ENCODE measurements at regions not wholly inside any gene's neighbourhood (a gene's known extent, or its start where the extent isn't known, plus 50 kb on each side); places are given as distances from the start of the nearest gene placed in this dataset.
"Not testable (repeated sequence)": the region's sequence is repeated elsewhere in the genome, so short reads cannot be mapped to it uniquely, and the experiment has no call there.

- H3K27me3 Mint-ChIP-seq (ENCODE audit: low read depth in 3 of 3), result peaks cover 0 to 12% (median 8%) of the 10 kb centered on the region in 3 donors
- DNase-seq, result peak; percentile 57 to 71 (median 68)
- peak overlapping the region in 3 of 6 donors; percentile 2 to 79 (median 35) for H3K27ac Mint-ChIP-seq
- H3K4me3 Mint-ChIP-seq, result peak overlapping the region; percentile 81 to 97 (median 91)
- no peaks in the 10 kb centered on the region for H3K9me3 Mint-ChIP-seq
- H3K4me1 Mint-ChIP-seq, result peaks cover 6 to 10% of the 10 kb centered on the region in 2 donors
- H3K36me3 Mint-ChIP-seq, result no peaks in the 10 kb centered on the region
These were observed 103.1 kb upstream of the ABCC4 start for GRCh38 chr13:95404141-95404882.

DNA sequence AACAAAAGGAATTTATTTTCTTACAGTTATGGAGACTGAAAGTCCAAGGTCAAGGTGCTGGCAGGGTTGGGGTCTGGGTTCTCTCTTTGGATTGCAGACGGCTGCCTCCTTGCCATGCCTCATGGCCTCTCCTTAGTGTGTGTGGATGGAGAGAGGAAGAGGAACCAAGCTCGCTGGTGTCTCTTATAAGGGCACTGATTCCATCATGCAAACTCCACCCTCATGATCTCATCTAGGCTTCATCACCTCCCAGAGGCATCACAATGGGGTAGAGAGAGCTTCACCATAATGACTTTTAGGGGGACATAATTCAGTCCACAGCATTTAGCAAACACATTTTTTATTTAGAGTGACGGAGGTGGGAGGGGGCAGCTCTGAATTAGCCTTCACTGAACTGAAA lies 104.9 kb upstream of the ABCC4 start:
- H3K27me3 Mint-ChIP-seq (ENCODE audit: low read depth in 3 of 3), result peaks cover 0 to 12% (median 8%) of the 10 kb centered on the region in 3 donors
- peaks cover 6 to 10% of the 10 kb centered on the region in 2 donors for H3K4me1 Mint-ChIP-seq
- no peak overlapping the region for H3K27ac Mint-ChIP-seq

GRCh38 chr13:95411428-95412040 lies 110.3 kb upstream of the ABCC4 start:
- H3K9me3 Mint-ChIP-seq, result no peaks in the 10 kb centered on the region
- H3K4me3 Mint-ChIP-seq, result no peak overlapping the region
- no peaks in the 10 kb centered on the region for H3K4me1 Mint-ChIP-seq
- H3K27me3 Mint-ChIP-seq (ENCODE audit: low read depth in 3 of 3), result peaks cover 0 to 5% (median 1%) of the 10 kb centered on the region in 3 donors
- no peaks in the 10 kb centered on the region for H3K36me3 Mint-ChIP-seq
- H3K27ac Mint-ChIP-seq, result no peak overlapping the region
- DNase-seq, result no peak

More for the DNA sequence above, 104.9 kb upstream of the ABCC4 start:
- Mint-ChIP-seq H3K9me3 (no peaks in the 10 kb centered on the region), H3K4me3 (no peak overlapping the region), H3K36me3 (no peaks in the 10 kb centered on the region)
- no peak for DNase-seq

DNA sequence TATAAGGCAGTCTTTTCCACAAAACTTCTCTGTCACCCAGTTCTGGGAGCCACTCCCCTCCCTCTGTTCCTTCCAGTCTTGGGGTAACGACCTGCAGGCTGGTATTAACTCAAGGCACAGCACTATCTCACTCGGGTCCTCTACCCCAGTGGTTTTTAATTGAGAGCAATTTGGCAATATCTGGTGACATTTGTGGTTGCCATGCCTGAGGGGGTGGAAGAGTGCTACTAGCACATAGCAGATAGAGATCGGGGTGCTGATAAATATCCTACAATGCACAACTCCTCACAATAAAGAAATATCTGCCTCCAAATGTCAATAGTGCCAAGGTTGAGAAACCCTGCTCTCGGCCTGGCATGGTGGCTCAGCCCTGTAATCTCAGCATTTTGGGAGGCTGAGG lies 117.7 kb upstream of the ABCC4 start:
- H3K4me3 Mint-ChIP-seq, result no peak overlapping the region
- H3K27ac Mint-ChIP-seq, result no peak overlapping the region
- peaks cover 2 to 6% (median 3%) of the 10 kb centered on the region in 3 donors for H3K27me3 Mint-ChIP-seq (ENCODE audit: low read depth in 3 of 3)
- DNase-seq, result no peak
- no peaks in the 10 kb centered on the region for H3K9me3 Mint-ChIP-seq
- no peaks in the 10 kb centered on the region for H3K36me3 Mint-ChIP-seq
- no peaks in the 10 kb centered on the region for H3K4me1 Mint-ChIP-seq

DNA sequence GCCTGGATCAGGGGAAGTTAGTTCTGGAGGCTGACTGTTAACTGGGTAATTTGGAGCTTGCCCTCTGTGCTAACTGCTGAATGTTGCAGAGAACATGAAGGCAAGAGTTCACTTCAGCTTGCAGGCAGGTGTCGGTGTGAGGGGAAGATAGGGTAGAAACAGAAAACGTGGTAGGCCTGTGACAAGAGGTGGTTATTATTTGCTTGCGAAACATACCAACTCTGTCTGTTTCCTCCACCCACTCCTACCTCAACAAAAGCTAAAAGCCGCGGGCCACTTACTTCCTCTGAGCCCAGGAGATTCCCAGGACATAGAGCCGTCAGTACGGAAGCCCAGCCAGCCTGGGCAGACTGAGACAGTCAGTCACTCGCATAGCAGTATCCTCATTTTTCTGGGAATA lies 119.2 kb upstream of the ABCC4 start:
- H3K27me3 Mint-ChIP-seq (ENCODE audit: low read depth in 3 of 3), result peaks cover 2 to 10% (median 5%) of the 10 kb centered on the region in 3 donors
- H3K27ac Mint-ChIP-seq, result no peak overlapping the region
- no peaks in the 10 kb centered on the region for H3K4me1 Mint-ChIP-seq
- H3K4me3 Mint-ChIP-seq, result no peak overlapping the region
- no peak for DNase-seq
- no peaks in the 10 kb centered on the region for H3K9me3 Mint-ChIP-seq
- no peaks in the 10 kb centered on the region for H3K36me3 Mint-ChIP-seq

GRCh38 chr13:95426631-95427030 lies 125.4 kb upstream of the ABCC4 start:
- Mint-ChIP-seq H3K36me3 (no peaks in the 10 kb centered on the region), H3K27ac (no peak overlapping the region), H3K4me3 (no peak overlapping the region), H3K9me3 (no peaks in the 10 kb centered on the region), H3K27me3 (ENCODE audit: low read depth in 3 of 3) (peaks cover 4 to 10% (median 10%) of the 10 kb centered on the region in 3 donors), H3K4me1 (no peaks in the 10 kb centered on the region)
- DNase-seq, result no peak

DNA sequence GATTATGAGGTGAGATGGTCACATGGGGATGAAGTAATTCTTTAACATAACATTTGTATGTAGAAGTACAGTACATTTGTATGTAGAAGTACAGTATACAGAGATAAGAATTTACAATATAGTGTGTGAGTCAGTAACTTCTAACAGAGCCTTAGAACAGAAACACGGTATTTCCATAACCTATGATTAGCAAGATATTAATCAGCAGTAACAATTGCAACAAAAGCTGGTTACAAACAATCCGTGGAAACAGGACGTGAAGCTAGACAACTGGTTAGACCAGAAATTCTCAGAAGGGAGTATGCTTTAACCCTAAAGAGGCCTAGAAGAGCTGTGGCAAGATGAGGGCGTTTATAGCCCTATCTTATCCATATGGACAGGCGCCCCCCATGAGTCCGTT lies 122.0 kb upstream of the CLDN10 start:
- H3K9me3 Mint-ChIP-seq; H3K36me3 Mint-ChIP-seq; H3K4me1 Mint-ChIP-seq; H3K27ac Mint-ChIP-seq; H3K4me3 Mint-ChIP-seq; DNase-seq; H3K27me3 Mint-ChIP-seq (ENCODE audit: low read depth in 3 of 3): not testable (repeated sequence)

DNA sequence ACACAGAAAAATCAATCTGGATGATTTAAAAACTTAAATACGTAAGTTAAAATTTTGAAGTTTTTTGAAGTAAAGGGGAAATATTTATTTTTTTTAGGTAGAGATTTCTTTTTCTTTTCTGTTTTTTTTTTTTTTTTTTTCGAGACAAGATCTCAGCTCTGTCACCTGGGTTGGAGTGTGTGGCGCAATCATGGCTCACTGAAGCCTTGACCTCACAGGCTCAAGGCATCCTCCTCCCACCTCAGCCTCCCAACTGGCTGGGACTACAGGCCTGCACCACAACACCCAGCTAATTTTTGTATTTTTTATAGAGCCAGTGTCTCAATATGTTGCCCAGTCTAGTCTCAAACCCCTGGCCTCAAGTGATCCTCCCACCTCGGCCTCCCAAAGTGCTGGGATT lies 120.4 kb upstream of the CLDN10 start:
- Mint-ChIP-seq H3K36me3 (no peaks in the 10 kb centered on the region), H3K27me3 (ENCODE audit: low read depth in 3 of 3) (peaks cover 5 to 8% (median 6%) of the 10 kb centered on the region in 3 donors), H3K4me3 (no peak overlapping the region), H3K27ac (no peak overlapping the region), H3K9me3 (no peaks in the 10 kb centered on the region), H3K4me1 (no peaks in the 10 kb centered on the region)
- no peak for DNase-seq

DNA sequence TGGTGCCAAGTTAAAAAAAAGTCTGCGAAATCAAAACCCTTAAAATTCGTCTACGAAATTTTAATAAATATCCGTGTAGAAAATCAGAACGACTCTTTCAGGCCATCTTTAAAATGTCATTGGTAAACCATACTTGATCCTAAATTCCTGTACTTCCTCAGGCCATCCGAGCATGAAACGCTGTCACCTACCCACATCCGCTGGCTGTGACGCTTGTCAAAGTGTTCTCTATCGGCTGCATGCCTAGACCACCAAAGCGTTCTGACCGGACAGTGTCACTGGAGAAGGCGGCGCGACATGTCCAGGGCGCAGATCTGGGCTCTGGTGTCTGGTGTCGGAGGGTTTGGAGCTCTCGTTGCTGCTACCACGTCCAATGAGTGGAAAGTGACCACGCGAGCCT lies 119.0 kb upstream of the CLDN10 start:
- H3K9me3 Mint-ChIP-seq, result no peaks in the 10 kb centered on the region
- H3K36me3 Mint-ChIP-seq, result no peaks in the 10 kb centered on the region
- no peaks in the 10 kb centered on the region for H3K4me1 Mint-ChIP-seq
- H3K4me3 Mint-ChIP-seq, result no peak overlapping the region
- H3K27ac Mint-ChIP-seq, result no peak overlapping the region
- no peak for DNase-seq
- H3K27me3 Mint-ChIP-seq (ENCODE audit: low read depth in 3 of 3), result peaks cover 4 to 10% (median 6%) of the 10 kb centered on the region in 3 donors

GRCh38 chr13:95434111-95434510 lies 118.4 kb upstream of the CLDN10 start:
- H3K4me1 Mint-ChIP-seq, result no peaks in the 10 kb centered on the region
- H3K27ac Mint-ChIP-seq, result no peak overlapping the region
- peaks cover 4 to 10% (median 5%) of the 10 kb centered on the region in 3 donors for H3K27me3 Mint-ChIP-seq (ENCODE audit: low read depth in 3 of 3)
- no peaks in the 10 kb centered on the region for H3K36me3 Mint-ChIP-seq
- no peak overlapping the region for H3K4me3 Mint-ChIP-seq
- H3K9me3 Mint-ChIP-seq, result no peaks in the 10 kb centered on the region
- DNase-seq, result no peak

DNA sequence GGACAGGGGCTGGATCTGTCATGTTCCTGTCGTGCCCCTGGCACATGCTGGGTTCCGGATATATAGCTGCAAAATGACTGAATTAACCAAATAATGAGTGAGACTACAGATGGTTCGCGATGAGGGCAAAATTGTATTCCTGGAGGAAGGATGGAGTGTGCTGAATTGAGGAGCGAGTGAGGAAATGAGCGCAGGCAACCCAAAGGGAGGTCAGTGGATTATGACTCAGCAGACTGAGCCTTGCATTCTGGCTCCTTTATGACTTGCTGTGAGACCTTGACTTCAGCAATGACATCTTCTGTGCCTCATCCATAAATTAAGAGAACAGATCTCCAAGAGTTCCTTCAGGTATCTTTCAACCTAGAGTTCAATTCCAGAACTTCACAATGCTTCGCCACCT lies 115.0 kb upstream of the CLDN10 start:
- Mint-ChIP-seq H3K36me3 (no peaks in the 10 kb centered on the region), H3K4me1 (no peaks in the 10 kb centered on the region), H3K9me3 (no peaks in the 10 kb centered on the region), H3K27me3 (ENCODE audit: low read depth in 3 of 3) (peaks cover 2 to 9% (median 5%) of the 10 kb centered on the region in 3 donors), H3K4me3 (no peak overlapping the region), H3K27ac (no peak overlapping the region)
- no peak for DNase-seq

DNA sequence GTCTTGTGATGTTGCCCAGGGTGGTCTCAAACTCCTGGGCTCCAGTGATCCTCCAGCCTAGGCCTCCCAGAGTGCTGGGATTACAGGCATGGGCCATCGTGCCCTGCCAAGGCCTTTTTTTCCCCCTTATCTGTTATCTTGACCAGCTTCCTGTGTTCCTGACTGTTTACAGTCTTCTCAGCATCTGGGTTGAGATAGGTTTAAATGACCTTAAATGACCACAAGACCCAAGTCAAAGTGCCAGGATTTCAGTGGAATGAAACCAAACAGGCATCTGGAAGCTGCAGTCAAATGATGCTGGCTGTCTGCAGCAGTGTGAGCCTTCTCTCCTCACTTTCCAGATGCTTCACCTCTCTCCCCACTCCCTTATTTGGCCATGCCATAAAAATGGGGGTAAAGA lies 114.2 kb upstream of the CLDN10 start:
- no peaks in the 10 kb centered on the region for H3K9me3 Mint-ChIP-seq
- no peak overlapping the region for H3K4me3 Mint-ChIP-seq
- peaks cover 2 to 9% (median 5%) of the 10 kb centered on the region in 3 donors for H3K27me3 Mint-ChIP-seq (ENCODE audit: low read depth in 3 of 3)
- H3K36me3 Mint-ChIP-seq, result no peaks in the 10 kb centered on the region
- DNase-seq, result no peak
- H3K4me1 Mint-ChIP-seq, result no peaks in the 10 kb centered on the region
- no peak overlapping the region for H3K27ac Mint-ChIP-seq

DNA sequence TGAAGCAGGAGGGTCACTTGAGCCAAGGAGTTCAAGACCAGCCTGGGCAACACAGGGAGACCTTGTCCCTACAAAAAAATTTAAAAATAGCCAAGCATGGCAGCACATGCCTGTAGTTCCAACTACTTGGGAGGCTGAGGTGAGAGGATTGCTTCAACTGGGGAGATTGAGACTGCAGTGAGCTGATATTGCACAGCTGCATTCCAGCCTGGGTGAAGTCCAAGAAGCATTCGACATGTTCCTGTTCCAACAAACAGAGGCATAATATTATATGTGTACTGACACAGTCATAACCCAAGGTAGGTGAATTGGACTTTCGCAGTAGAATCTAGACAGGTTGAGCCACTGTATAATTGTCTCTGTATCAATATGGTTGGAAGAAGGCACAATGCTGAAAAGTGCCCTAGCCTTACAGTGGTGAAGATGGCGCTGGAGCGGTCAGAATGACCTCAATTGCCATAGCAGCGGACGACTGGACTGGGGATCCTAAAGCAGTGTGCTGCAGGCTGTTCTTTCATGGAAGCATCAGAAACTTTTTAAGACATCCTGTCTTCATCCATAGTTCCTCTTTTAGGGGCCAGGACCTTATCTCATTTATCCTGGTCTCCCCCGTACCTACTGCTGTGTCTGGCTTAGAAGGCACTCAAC lies 112.0 kb upstream of the CLDN10 start:
- peaks cover 3 to 7% (median 3%) of the 10 kb centered on the region in 3 donors for H3K27me3 Mint-ChIP-seq (ENCODE audit: low read depth in 3 of 3)
- DNase-seq, result no peak
- H3K4me3 Mint-ChIP-seq, result no peak overlapping the region
- no peak overlapping the region for H3K27ac Mint-ChIP-seq
- H3K4me1 Mint-ChIP-seq, result no peaks in the 10 kb centered on the region
- H3K36me3 Mint-ChIP-seq, result no peaks in the 10 kb centered on the region
- H3K9me3 Mint-ChIP-seq, result no peaks in the 10 kb centered on the region

DNA sequence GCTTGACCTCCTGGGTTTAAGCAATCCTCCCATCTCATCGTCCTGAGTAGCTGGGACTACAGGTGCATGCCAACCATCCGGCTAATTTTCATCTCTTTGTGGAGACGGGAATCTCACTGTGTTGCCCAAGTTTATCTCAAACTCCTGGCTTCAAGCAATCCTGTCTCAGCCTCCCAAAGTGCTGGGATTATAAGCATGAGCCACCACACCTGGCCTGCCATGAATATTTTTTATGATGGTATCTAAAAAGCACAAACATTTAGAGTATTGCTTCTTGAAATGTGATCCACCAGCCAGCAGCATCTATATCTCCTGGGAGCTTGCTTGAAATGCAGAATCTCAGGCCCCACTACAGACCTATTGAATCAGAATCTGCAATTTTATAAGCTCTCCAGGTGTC lies 111.2 kb upstream of the CLDN10 start:
- H3K4me3 Mint-ChIP-seq, result no peak overlapping the region

More for the DNA sequence above, 111.2 kb upstream of the CLDN10 start:
- DNase-seq, result no peak
- Mint-ChIP-seq H3K36me3 (no peaks in the 10 kb centered on the region), H3K27ac (no peak overlapping the region), H3K4me1 (no peaks in the 10 kb centered on the region), H3K27me3 (ENCODE audit: low read depth in 3 of 3) (peaks cover 3 to 10% (median 4%) of the 10 kb centered on the region in 3 donors), H3K9me3 (no peaks in the 10 kb centered on the region)

All from immature natural killer cell (primary cell).